PC-9 (cell line): ENCODE measurements at regions not wholly inside any gene's neighbourhood (a gene's known extent, or its start where the extent isn't known, plus 50 kb on each side); places are given as distances from the start of the nearest gene placed in this dataset.

Source experiments
- BruUV-seq: library from RNA; stranded (reverse); fragments of 400-500 nt; replicated peaks from 2 replicates; lab custom pipeline; 2021; lab: Mats Ljungman, UMichigan
- CTCF ChIA-PET: fragments of 300-600 bp; sonication (Branson Sonifier 250); formaldehyde crosslinking; loops from one replicate; lab custom pipeline; 2022; ENCODE audit warnings: antibody characterized with exemption; lab: Charles Lee
- POLR2A ChIA-PET: fragments of 300-600 bp; sonication (Branson Sonifier 250); formaldehyde crosslinking; loops from one replicate; lab custom pipeline; 2022; ENCODE audit warnings: antibody characterized with exemption; ENCODE audit not compliant: unreplicated experiment; lab: Charles Lee
- DNase-seq, 2 experiments: peaks; one replicate each; pipeline versions ENCODE4 v3.0.0 to v3.0.0-alpha.2; 2015 to 2022; ENCODE audit warnings: mixed read lengths in 1 of 2
- H2AFZ ChIP-seq: fragments of 200-600 bp; sonication (generic); 2 replicates; pipeline ENCODE4 v1.8.1; 2017; ENCODE audit warnings: antibody characterized with exemption
- H3F3A ChIP-seq: fragments of 200-600 bp; sonication (generic); 2 replicates; pipeline ENCODE4 v1.8.1; 2017; ENCODE audit warnings: antibody characterized with exemption, mild to moderate bottlenecking, low read depth; ENCODE audit not compliant: insufficient read depth
- H3K27ac ChIP-seq: fragments of 200-600 bp; sonication (generic); 2 replicates; pipeline ENCODE4 v1.6.1; 2016; ENCODE audit warnings: mixed run types
- H3K27me3 ChIP-seq: fragments of 200-600 bp; sonication (generic); 2 replicates; pipeline ENCODE4 v1.6.1; 2016; ENCODE audit warnings: low read depth, mixed run types; ENCODE audit not compliant: insufficient read depth
- H3K36me3 ChIP-seq: fragments of 200-600 bp; sonication (generic); 2 replicates; pipeline ENCODE4 v1.6.1; 2016; ENCODE audit warnings: low read depth, mixed run types
- H3K4me1 ChIP-seq: fragments of 200-600 bp; sonication (generic); replicated peaks from 2 replicates; pipeline ENCODE4 v1.6.1; 2016; ENCODE audit warnings: mixed run types; ENCODE audit not compliant: insufficient read depth
- H3K4me2 ChIP-seq: fragments of 200-600 bp; sonication (generic); 2 replicates; pipeline ENCODE4 v1.6.1; 2017; ENCODE audit warnings: mixed run types
- H3K4me3 ChIP-seq: fragments of 200-600 bp; sonication (generic); 2 replicates; pipeline ENCODE4 v1.6.1; 2016; ENCODE audit warnings: mixed run types
- H3K79me2 ChIP-seq: fragments of 200-600 bp; sonication (generic); 2 replicates; pipeline ENCODE4 v1.6.1; 2017; ENCODE audit warnings: low read depth, mixed run types
- H3K9me2 ChIP-seq: fragments of 200-600 bp; sonication (generic); 2 replicates; pipeline ENCODE4 v1.8.1; 2017; ENCODE audit warnings: mild to moderate bottlenecking; ENCODE audit not compliant: insufficient read depth
- H3K9me3 ChIP-seq: fragments of 200-600 bp; sonication (generic); 2 replicates; pipeline ENCODE4 v1.8.1; 2016; ENCODE audit warnings: low read depth; ENCODE audit not compliant: insufficient read depth
- H4K20me1 ChIP-seq: fragments of 200-600 bp; sonication (generic); 2 replicates; pipeline ENCODE4 v1.8.1; 2017; ENCODE audit not compliant: insufficient read depth
- CTCF ChIP-seq: fragments of 200-600 bp; sonication (generic); conservative IDR thresholded peaks from 2 replicates; pipeline ENCODE4 v1.6.1; 2017; ENCODE audit warnings: mixed run types, antibody characterized with exemption, mild to moderate bottlenecking, moderate library complexity
- EZH2 ChIP-seq: fragments of 200-600 bp; sonication (generic); IDR thresholded peaks from 2 replicates; pipeline ENCODE4 v1.8.0; 2017; ENCODE audit warnings: antibody characterized with exemption, low read depth
- intact Hi-C: fragments of 100-400 bp; cut with micrococcal nuclease; formaldehyde crosslinking; loops from one replicate; pipeline ENCODE4 v1.10.0; 2022; ENCODE audit not compliant: unreplicated experiment

- no peaks in the 10 kb centered on the region for H3K9me3 ChIP-seq
- no TSS peak for BruUV-seq
- no peaks in the 10 kb centered on the region for H3K79me2 ChIP-seq
- H3K27ac ChIP-seq: no peak overlapping the region
- intact Hi-C loops: no loop called here
- H2AFZ ChIP-seq: no peak overlapping the region
- ChIA-PET POLR2A (no interaction called here), CTCF (no interaction called here)
- no peaks in the 10 kb centered on the region for H3K36me3 ChIP-seq
- DNase-seq: no peak
- no peak for TF ChIP-seq CTCF
- TF ChIP-seq EZH2: no peak
- no peaks in the 10 kb centered on the region for H3F3A ChIP-seq
- H3K4me2 ChIP-seq: no peak overlapping the region
- no peaks in the 10 kb centered on the region for H3K27me3 ChIP-seq
- H4K20me1 ChIP-seq: no peaks in the 10 kb centered on the region
- peaks cover 5% of the 10 kb centered on the region; the same call in 1 of the 2 replicates for H3K9me2 ChIP-seq
- no peaks in the 10 kb centered on the region for H3K4me1 ChIP-seq
- no peak overlapping the region for H3K4me3 ChIP-seq
These were observed 785.4 kb upstream of the ROBO1 start for GRCh38 chr3:80553211-80553610.

DNA sequence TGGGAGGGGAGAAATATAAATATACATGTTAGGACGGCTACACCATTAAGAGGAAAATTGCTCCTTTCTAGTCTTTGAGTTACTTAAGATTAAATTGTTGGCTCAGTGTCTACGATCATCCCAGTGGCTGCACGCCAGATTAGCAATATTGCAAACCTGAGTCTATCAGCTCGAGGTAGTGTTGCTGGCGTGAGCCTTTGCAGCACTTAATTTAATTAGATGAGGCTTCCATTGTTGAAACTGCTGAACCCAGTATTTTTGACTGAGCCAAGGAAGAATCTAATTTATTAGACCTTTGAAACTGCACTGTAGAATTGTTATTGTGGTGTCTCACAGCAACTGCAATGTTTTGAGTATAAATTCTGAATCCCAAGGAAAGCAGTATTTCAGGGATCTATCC is 782.4 kb upstream of the ROBO1 start:
- no peaks in the 10 kb centered on the region for H3K79me2 ChIP-seq
- no peaks in the 10 kb centered on the region for H3K4me1 ChIP-seq
- no peak overlapping the region for H2AFZ ChIP-seq
- intact Hi-C loops: no loop called here
- no peaks in the 10 kb centered on the region for H4K20me1 ChIP-seq
- no peaks in the 10 kb centered on the region for H3K36me3 ChIP-seq
- no peak overlapping the region for H3K27ac ChIP-seq
- no peak overlapping the region for H3K4me2 ChIP-seq
- H3K9me3 ChIP-seq: no peaks in the 10 kb centered on the region
- H3K4me3 ChIP-seq: no peak overlapping the region
- ChIA-PET POLR2A (no interaction called here), CTCF (no interaction called here)
- H3K27me3 ChIP-seq: no peaks in the 10 kb centered on the region
- no peaks in the 10 kb centered on the region for H3F3A ChIP-seq
- TF ChIP-seq CTCF: no peak
- no peak for TF ChIP-seq EZH2
- no TSS peak for BruUV-seq
- H3K9me2 ChIP-seq: peaks cover 5% of the 10 kb centered on the region; the same call in 1 of the 2 replicates
- DNase-seq: no peak

DNA sequence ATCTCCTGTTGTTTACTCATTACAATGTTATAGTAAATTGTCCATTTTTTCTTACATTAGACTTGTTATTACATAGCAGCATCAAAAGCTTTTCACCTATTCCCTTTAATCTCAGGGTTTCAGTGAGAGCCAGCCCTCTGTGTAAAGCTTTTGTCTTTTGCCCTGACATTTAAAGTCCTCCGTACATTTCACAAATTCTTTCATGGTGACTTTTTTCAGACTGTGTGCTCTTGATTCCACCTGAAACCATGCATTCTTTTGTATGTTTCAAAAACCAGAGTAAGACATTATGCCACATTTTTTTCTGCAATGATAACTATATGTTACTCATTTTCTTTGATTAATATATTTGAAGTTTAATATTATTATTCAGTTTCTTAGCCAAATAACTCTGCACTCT is 781.4 kb upstream of the ROBO1 start:
- TF ChIP-seq CTCF: no peak
- TF ChIP-seq EZH2: no peak
- Histone ChIP-seq H3K36me3 (no peaks in the 10 kb centered on the region), H3K27me3 (no peaks in the 10 kb centered on the region), H3K27ac (no peak overlapping the region), H3K79me2 (no peaks in the 10 kb centered on the region), H3F3A (no peaks in the 10 kb centered on the region), H3K9me2 (peaks cover 5% of the 10 kb centered on the region; the same call in 1 of the 2 replicates), H3K9me3 (no peaks in the 10 kb centered on the region), H3K4me2 (no peak overlapping the region), H3K4me3 (no peak overlapping the region), H4K20me1 (no peaks in the 10 kb centered on the region), H2AFZ (no peak overlapping the region), H3K4me1 (no peaks in the 10 kb centered on the region)
- BruUV-seq: no TSS peak
- ChIA-PET POLR2A (no interaction called here), CTCF (no interaction called here)
- intact Hi-C loops: no loop called here
- no peak for DNase-seq
